ENCODE measurements at regions not wholly inside any gene's neighbourhood (a gene's known extent, or its start where the extent isn't known, plus 50 kb on each side); places are given as distances from the start of the nearest gene placed in this dataset.
"Not testable (repeated sequence)": the region's sequence is repeated elsewhere in the genome, so short reads cannot be mapped to it uniquely, and the experiment has no call there.

DNA sequence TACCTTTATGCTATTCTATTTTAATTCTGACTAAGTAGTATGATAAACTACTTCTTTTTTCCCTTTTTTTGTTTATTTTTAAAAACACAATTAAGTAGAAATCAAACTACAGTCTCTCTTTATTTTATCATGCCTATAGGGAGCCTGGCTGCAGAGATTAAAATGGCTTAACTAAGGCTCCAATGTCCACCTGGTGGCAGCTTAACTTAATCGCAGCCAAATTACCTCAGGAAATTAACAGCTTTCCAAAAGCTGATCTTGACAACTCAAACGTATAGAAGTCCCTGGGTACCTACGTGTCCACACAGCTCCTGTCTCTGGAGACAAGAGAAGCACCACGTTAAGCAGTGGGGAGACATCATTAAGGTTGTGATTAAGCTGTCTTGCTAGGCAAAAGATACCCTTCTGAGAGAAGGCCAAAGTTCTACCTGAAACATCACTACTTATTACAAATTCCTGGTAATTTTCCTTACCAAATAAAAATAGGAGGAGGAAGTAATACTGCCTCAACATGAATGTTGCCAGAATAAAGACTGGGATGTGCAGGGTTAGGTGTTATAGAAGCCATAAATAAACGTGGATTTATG lies 63.2 kb upstream of the SNX19 start:
- Histone ChIP-seq H3K36me3 (ENCODE audit: control insufficient read depth, insufficient read depth, low read length) (no peaks in the 10 kb centered on the region), H3K27me3 (ENCODE audit: control insufficient read depth, insufficient read depth, low read length) (no peaks in the 10 kb centered on the region), H3K27ac (ENCODE audit: low read length) (no peak overlapping the region), H3K4me3 (ENCODE audit: low read length) (no peak overlapping the region), H3K4me1 (ENCODE audit: control insufficient read depth, insufficient read depth, low read length) (no peaks in the 10 kb centered on the region), H3K9me3 (ENCODE audit: control insufficient read depth, insufficient read depth, low read length) (no peaks in the 10 kb centered on the region; the same call in 1 of the 2 replicates)
- WGBS (ENCODE audit: insufficient coverage, insufficient read length), result no CpG with 5 or more reads among the region's 5 CpGs
- peak; percentile 18 for DNase-seq (ENCODE audit: low read depth, low spot score)

- H3K27me3 ChIP-seq (ENCODE audit: control insufficient read depth, insufficient read depth, low read length), result no peaks in the 10 kb centered on the region
- no peak overlapping the region for H3K27ac ChIP-seq (ENCODE audit: low read length)
- H3K36me3 ChIP-seq (ENCODE audit: control insufficient read depth, insufficient read depth, low read length), result no peaks in the 10 kb centered on the region
- no peak for DNase-seq (ENCODE audit: low read depth, low spot score)
- H3K4me3 ChIP-seq (ENCODE audit: low read length), result no peak overlapping the region
- H3K9me3 ChIP-seq (ENCODE audit: control insufficient read depth, insufficient read depth, low read length), result no peaks in the 10 kb centered on the region; the same call in 1 of the 2 replicates
- WGBS (ENCODE audit: insufficient coverage, insufficient read length), result no CpG with 5 or more reads among the region's 5 CpGs
- no peaks in the 10 kb centered on the region for H3K4me1 ChIP-seq (ENCODE audit: control insufficient read depth, insufficient read depth, low read length)
These were observed 64.0 kb upstream of the SNX19 start for GRCh38 chr11:130980071-130980862.

DNA sequence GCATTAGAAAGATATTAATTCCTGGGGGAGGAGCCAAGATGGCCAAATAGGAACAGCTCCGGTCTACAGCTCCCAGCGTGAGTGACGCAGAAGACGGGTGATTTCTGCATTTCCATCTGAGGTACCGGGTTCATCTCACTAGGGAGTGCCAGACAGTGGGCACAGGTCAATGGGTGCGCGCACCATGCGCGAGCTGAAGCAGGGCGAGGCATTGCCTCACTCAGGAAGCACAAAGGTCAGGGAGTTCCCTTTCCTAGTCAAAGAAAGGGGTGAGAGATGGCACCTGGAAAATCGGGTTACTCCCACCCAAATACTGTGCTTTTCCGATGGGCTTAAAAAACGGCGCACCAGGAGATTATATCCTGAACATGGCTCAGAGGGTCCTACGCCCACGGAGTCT lies 68.0 kb upstream of the SNX19 start:
- H3K4me3 ChIP-seq (ENCODE audit: low read length); H3K9me3 ChIP-seq (ENCODE audit: control insufficient read depth, insufficient read depth, low read length); H3K36me3 ChIP-seq (ENCODE audit: control insufficient read depth, insufficient read depth, low read length); H3K27ac ChIP-seq (ENCODE audit: low read length); H3K4me1 ChIP-seq (ENCODE audit: control insufficient read depth, insufficient read depth, low read length); DNase-seq (ENCODE audit: low read depth, low spot score); H3K27me3 ChIP-seq (ENCODE audit: control insufficient read depth, insufficient read depth, low read length): not testable (repeated sequence)
- no CpG with 5 or more reads among the region's 16 CpGs for WGBS (ENCODE audit: insufficient coverage, insufficient read length)

DNA sequence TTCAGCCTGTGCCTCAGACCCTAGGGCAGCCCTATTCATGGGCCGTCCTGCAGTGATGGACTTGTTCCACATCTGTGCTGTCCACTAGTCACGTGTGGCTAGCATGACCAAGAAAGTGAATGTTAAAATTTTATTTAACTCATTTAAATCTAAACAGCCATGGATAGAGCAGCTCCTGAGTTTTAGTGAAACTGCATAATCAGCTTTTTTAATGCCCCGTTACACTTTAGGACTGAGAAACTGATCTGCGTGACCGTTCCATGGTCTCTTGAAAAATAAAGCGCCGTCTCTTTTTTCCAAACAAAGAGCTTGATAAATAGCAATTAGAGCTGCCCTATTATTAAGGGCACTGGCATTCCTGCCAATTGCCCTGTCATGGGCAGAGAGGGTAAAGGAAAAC lies 76.5 kb upstream of the SNX19 start:
- H3K27ac ChIP-seq (ENCODE audit: low read length), result no peak overlapping the region
- H3K9me3 ChIP-seq (ENCODE audit: control insufficient read depth, insufficient read depth, low read length), result no peaks in the 10 kb centered on the region
- no peak overlapping the region for H3K4me3 ChIP-seq (ENCODE audit: low read length)
- WGBS (ENCODE audit: insufficient coverage, insufficient read length), result no CpG with 5 or more reads among the region's 7 CpGs
- no peaks in the 10 kb centered on the region for H3K4me1 ChIP-seq (ENCODE audit: control insufficient read depth, insufficient read depth, low read length)
- no peaks in the 10 kb centered on the region for H3K36me3 ChIP-seq (ENCODE audit: control insufficient read depth, insufficient read depth, low read length)
- H3K27me3 ChIP-seq (ENCODE audit: control insufficient read depth, insufficient read depth, low read length), result no peaks in the 10 kb centered on the region
- no peak for DNase-seq (ENCODE audit: low read depth, low spot score)

DNA sequence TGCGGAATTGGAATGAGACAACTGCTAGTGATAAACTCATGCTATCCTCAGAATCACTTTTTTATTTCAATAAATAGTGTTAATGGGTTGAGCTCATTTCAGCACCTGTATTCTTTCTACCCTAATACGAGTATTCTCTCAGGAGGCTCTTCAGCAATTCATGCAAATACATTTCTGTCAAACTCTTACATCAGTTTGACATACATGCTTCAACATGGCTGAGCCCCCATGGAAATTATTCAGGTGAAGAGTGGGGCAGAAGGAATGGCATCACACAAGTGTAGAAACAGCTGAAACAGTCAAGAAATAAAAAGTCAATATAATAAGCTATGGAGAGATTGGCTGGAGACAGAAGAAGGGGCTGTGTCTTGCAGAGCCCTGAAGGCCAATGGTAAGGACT lies 77.8 kb upstream of the SNX19 start:
- Histone ChIP-seq H3K4me1 (ENCODE audit: control insufficient read depth, insufficient read depth, low read length) (no peaks in the 10 kb centered on the region), H3K4me3 (ENCODE audit: low read length) (no peak overlapping the region), H3K27me3 (ENCODE audit: control insufficient read depth, insufficient read depth, low read length) (no peaks in the 10 kb centered on the region), H3K27ac (ENCODE audit: low read length) (no peak overlapping the region), H3K36me3 (ENCODE audit: control insufficient read depth, insufficient read depth, low read length) (no peaks in the 10 kb centered on the region), H3K9me3 (ENCODE audit: control insufficient read depth, insufficient read depth, low read length) (no peaks in the 10 kb centered on the region)
- DNase-seq (ENCODE audit: low read depth, low spot score), result no peak
- WGBS (ENCODE audit: insufficient coverage, insufficient read length), result no CpG with 5 or more reads among the region's 2 CpGs

- no peak overlapping the region for H3K4me3 ChIP-seq (ENCODE audit: low read length)
These were observed 79.0 kb upstream of the SNX19 start for GRCh38 chr11:130995266-130995665.

GRCh38 chr11:130997278-130997677 lies 81.0 kb upstream of the SNX19 start:
- no CpG with 5 or more reads among the region's 1 CpG for WGBS (ENCODE audit: insufficient coverage, insufficient read length)

More at GRCh38 chr11:130995266-130995665, 79.0 kb upstream of the SNX19 start:
- no peaks in the 10 kb centered on the region for H3K9me3 ChIP-seq (ENCODE audit: control insufficient read depth, insufficient read depth, low read length)
- no peak for DNase-seq (ENCODE audit: low read depth, low spot score)
- no peaks in the 10 kb centered on the region for H3K36me3 ChIP-seq (ENCODE audit: control insufficient read depth, insufficient read depth, low read length)
- no peaks in the 10 kb centered on the region for H3K27me3 ChIP-seq (ENCODE audit: control insufficient read depth, insufficient read depth, low read length)
- no peaks in the 10 kb centered on the region for H3K4me1 ChIP-seq (ENCODE audit: control insufficient read depth, insufficient read depth, low read length)
- H3K27ac ChIP-seq (ENCODE audit: low read length), result no peak overlapping the region
- WGBS (ENCODE audit: insufficient coverage, insufficient read length), result no CpG with 5 or more reads among the region's 2 CpGs

DNA sequence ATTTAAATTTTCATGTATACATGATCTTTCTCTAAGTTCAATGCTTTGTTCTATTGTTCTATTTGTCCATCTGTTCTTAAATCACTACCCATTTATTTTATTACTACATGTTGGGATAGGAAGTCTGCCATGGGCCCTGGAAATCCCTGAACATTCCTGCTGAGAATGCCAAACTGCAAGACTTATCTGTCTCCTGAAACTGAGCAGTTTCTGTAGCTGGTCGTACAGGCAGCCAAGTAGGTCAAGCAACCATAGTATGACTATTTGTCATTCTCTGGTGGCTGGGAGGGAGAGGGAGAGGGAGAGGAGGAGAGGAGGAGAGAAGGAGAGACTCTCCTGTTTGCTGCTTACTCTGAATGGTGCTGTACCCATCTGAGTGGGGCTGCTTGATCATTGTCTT lies 82.8 kb upstream of the SNX19 start:
- DNase-seq (ENCODE audit: low read depth, low spot score), result no peak
- no CpG with 5 or more reads among the region's 1 CpG for WGBS (ENCODE audit: insufficient coverage, insufficient read length)
- H3K27me3 ChIP-seq (ENCODE audit: control insufficient read depth, insufficient read depth, low read length), result no peaks in the 10 kb centered on the region
- H3K9me3 ChIP-seq (ENCODE audit: control insufficient read depth, insufficient read depth, low read length), result no peaks in the 10 kb centered on the region
- H3K36me3 ChIP-seq (ENCODE audit: control insufficient read depth, insufficient read depth, low read length), result no peaks in the 10 kb centered on the region
- H3K4me1 ChIP-seq (ENCODE audit: control insufficient read depth, insufficient read depth, low read length), result no peaks in the 10 kb centered on the region
- H3K27ac ChIP-seq (ENCODE audit: low read length), result no peak overlapping the region
- no peak overlapping the region for H3K4me3 ChIP-seq (ENCODE audit: low read length)

More at GRCh38 chr11:130997278-130997677, 81.0 kb upstream of the SNX19 start:
- H3K27me3 ChIP-seq (ENCODE audit: control insufficient read depth, insufficient read depth, low read length), result no peaks in the 10 kb centered on the region
- no peaks in the 10 kb centered on the region for H3K4me1 ChIP-seq (ENCODE audit: control insufficient read depth, insufficient read depth, low read length)
- H3K9me3 ChIP-seq (ENCODE audit: control insufficient read depth, insufficient read depth, low read length), result no peaks in the 10 kb centered on the region
- no peak for DNase-seq (ENCODE audit: low read depth, low spot score)
- H3K36me3 ChIP-seq (ENCODE audit: control insufficient read depth, insufficient read depth, low read length), result no peaks in the 10 kb centered on the region
- H3K4me3 ChIP-seq (ENCODE audit: low read length), result no peak overlapping the region
- no peak overlapping the region for H3K27ac ChIP-seq (ENCODE audit: low read length)

DNA sequence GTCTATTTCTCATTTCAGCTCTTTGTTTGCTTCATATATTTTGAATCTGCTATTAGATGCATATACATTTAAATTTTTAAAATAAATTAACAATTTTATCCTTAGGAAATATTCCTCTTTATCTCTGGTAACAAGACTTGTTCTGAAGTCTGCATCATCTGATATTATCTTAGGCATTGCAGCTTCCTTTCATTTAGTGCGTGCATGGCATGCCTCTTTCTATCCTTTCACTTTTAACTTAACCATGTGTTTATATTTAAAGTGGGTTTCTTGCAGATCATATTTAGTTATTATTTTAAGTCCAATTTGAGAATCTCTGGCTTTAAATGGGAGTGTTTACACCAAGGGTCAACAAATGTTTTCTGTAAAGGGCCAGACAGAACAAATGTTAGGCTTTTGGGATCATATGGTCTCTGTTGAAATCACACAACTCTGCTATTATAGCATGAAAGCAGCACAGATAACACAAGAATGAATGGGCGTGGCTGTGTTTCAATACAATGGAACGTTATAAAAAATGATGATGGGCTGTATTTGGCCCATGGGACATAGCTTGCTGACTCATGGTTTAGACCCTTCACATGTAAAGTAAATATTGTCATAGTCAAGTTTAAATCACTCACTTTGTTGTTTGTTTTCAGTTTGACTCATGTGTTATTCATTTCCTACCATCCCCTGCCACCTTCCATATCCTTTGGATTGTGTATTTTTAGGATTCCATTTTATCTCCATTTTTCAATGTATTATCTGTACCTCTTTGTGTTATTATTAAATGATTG lies 83.9 kb upstream of the SNX19 start:
- Histone ChIP-seq H3K27ac (ENCODE audit: low read length) (no peak overlapping the region), H3K9me3 (ENCODE audit: control insufficient read depth, insufficient read depth, low read length) (no peaks in the 10 kb centered on the region), H3K36me3 (ENCODE audit: control insufficient read depth, insufficient read depth, low read length) (no peaks in the 10 kb centered on the region), H3K4me1 (ENCODE audit: control insufficient read depth, insufficient read depth, low read length) (no peaks in the 10 kb centered on the region), H3K27me3 (ENCODE audit: control insufficient read depth, insufficient read depth, low read length) (no peaks in the 10 kb centered on the region), H3K4me3 (ENCODE audit: low read length) (no peak overlapping the region)
- no peak for DNase-seq (ENCODE audit: low read depth, low spot score)
- no CpG with 5 or more reads among the region's 3 CpGs for WGBS (ENCODE audit: insufficient coverage, insufficient read length)

DNA sequence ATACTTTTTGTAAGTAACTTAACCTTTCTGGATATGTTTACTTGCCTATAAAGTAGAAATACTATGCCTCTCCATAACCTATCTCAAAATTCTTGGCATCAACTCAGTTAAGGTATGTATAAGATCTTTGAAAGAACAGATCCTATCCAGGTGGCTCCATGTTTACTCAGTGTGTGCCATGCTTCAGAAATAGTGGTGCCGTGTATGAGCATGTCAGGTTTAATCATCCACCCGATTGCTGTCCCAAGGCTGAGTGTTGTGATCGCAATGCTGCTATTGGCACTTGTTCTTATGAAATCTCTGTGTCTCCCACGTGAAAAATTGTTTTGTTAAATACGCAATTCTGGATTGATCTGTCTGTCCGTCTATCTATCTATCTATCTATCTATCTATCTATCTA lies 85.9 kb upstream of the SNX19 start:
- H3K36me3 ChIP-seq (ENCODE audit: control insufficient read depth, insufficient read depth, low read length), result no peaks in the 10 kb centered on the region
- no peaks in the 10 kb centered on the region for H3K27me3 ChIP-seq (ENCODE audit: control insufficient read depth, insufficient read depth, low read length)
- H3K4me3 ChIP-seq (ENCODE audit: low read length), result no peak overlapping the region
- no peak for DNase-seq (ENCODE audit: low read depth, low spot score)
- H3K9me3 ChIP-seq (ENCODE audit: control insufficient read depth, insufficient read depth, low read length), result no peaks in the 10 kb centered on the region
- no peak overlapping the region for H3K27ac ChIP-seq (ENCODE audit: low read length)
- no peaks in the 10 kb centered on the region for H3K4me1 ChIP-seq (ENCODE audit: control insufficient read depth, insufficient read depth, low read length)
- no CpG with 5 or more reads among the region's 6 CpGs for whole genome bisulfite sequencing (ENCODE audit: insufficient coverage, insufficient read length)
